ENCODE measurements at regions not wholly inside any gene's neighbourhood (a gene's known extent, or its start where the extent isn't known, plus 50 kb on each side); places are given as distances from the start of the nearest gene placed in this dataset.

- BruUV-seq (replicated peaks): no TSS peak
- intact Hi-C loops (cut with micrococcal nuclease): no loop called here
These were observed 119.4 kb upstream of the HS6ST1 start for GRCh38 chr2:128438091-128438490.

GRCh38 chr2:128438586-128438985 lies 119.9 kb upstream of the HS6ST1 start:
- Histone ChIP-seq H3K27me3 (ENCODE audit: low read length) (peaks cover 6% of the 10 kb centered on the region), H3K9ac (ENCODE audit: low read length) (no peak overlapping the region), H3K36me3 (ENCODE audit: low read depth, low read length) (no peaks in the 10 kb centered on the region), H3K9me3 (ENCODE audit: low read length) (no peaks in the 10 kb centered on the region), H3K79me2 (ENCODE audit: low read length) (no peaks in the 10 kb centered on the region), H3K9me2 (replicated peaks; ENCODE audit: low read length) (no peaks in the 10 kb centered on the region), H2AFZ (ENCODE audit: low read length) (no peak overlapping the region), H3K4me3 (ENCODE audit: low read length) (no peak overlapping the region), H3K4me2 (ENCODE audit: low read length) (no peak overlapping the region), H3F3A (ENCODE audit: low read length, unreplicated experiment) (no peaks in the 10 kb centered on the region), H4K20me1 (ENCODE audit: low read length) (no peaks in the 10 kb centered on the region), H3K4me1 (ENCODE audit: insufficient read depth, low read length) (no peaks in the 10 kb centered on the region), H3K27ac (ENCODE audit: low read length) (no peak overlapping the region)
- DNase-seq (no peak), ATAC-seq (no peak)
- ChIA-PET POLR2A (ENCODE audit: unreplicated experiment) (no interaction called here), CTCF (no interaction called here)
- TF ChIP-seq EZH2phosphoT487 (IDR thresholded peaks at IDR 0.05; ENCODE audit: borderline replicate concordance, low read length) (no peak), CTCF (conservative IDR thresholded peaks at IDR 0.05; ENCODE audit: low read depth, low read length) (no peak)
- intact Hi-C loops (cut with micrococcal nuclease): no loop called here
- BruUV-seq (replicated peaks): no TSS peak

More at GRCh38 chr2:128438091-128438490, 119.4 kb upstream of the HS6ST1 start:
- TF ChIP-seq EZH2phosphoT487 (IDR thresholded peaks at IDR 0.05; ENCODE audit: borderline replicate concordance, low read length) (no peak), EZH2 (IDR thresholded peaks at IDR 0.05; ENCODE audit: low read length, unreplicated experiment) (no peak), CTCF (conservative IDR thresholded peaks at IDR 0.05; ENCODE audit: low read depth, low read length) (no peak)
- DNase-seq (no peak), ATAC-seq (no peak)
- H3K9me2 ChIP-seq (replicated peaks; ENCODE audit: low read length): no peaks in the 10 kb centered on the region
- ChIA-PET POLR2A (ENCODE audit: unreplicated experiment) (no interaction called here), CTCF (no interaction called here)
- no peak overlapping the region for H3K9ac ChIP-seq (ENCODE audit: low read length)
- peaks cover 5% of the 10 kb centered on the region for H3K27me3 ChIP-seq (ENCODE audit: low read length)
- no peak overlapping the region for H3K4me3 ChIP-seq (ENCODE audit: low read length)
- no peak overlapping the region for H2AFZ ChIP-seq (ENCODE audit: low read length)
- no peaks in the 10 kb centered on the region for H4K20me1 ChIP-seq (ENCODE audit: low read length)
- H3K4me2 ChIP-seq (ENCODE audit: low read length): no peak overlapping the region
- no peaks in the 10 kb centered on the region for H3K36me3 ChIP-seq (ENCODE audit: low read depth, low read length)
- H3K4me1 ChIP-seq (ENCODE audit: insufficient read depth, low read length): no peaks in the 10 kb centered on the region
- H3K9me3 ChIP-seq (ENCODE audit: low read length): no peaks in the 10 kb centered on the region
- H3K79me2 ChIP-seq (ENCODE audit: low read length): no peaks in the 10 kb centered on the region
- no peak overlapping the region for H3K27ac ChIP-seq (ENCODE audit: low read length)
- H3F3A ChIP-seq (ENCODE audit: low read length, unreplicated experiment): no peaks in the 10 kb centered on the region

DNA sequence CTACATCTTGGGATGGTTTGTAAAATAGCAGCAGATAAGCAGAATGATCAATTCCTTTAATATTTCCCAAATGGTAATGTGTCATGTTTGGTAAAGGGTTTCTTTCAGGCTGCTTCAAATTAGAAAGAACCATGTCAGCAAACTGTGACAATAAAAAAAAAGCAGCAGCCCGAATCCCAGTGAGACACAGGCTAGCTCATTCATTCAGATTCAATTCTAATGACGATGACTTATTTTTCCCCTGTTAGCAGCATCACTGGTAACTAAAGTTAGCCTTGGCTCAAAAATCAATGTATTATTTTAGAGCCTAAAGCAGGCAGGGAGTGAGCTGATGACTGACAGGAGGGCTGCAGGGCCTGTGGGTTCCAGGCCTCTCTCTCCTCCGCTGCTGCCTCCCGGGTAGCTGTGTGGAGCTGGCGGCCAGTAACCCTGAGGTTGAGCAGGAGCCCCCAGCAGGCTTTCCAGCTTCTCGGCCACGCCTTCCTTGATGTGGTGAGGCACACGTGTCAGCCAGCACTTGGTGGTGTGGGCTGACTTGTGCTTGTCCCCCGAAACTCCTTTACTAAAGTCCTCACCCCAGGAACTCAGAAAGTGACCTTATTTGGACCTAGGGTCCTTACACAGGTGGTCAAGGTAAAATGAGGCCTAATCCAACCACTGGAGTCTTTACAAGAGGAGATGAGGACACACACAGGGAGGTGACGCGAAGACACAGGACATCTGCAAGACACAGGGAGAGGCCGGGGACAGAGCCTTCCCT lies 120.5 kb upstream of the HS6ST1 start:
- Histone ChIP-seq H3K9me2 (replicated peaks; ENCODE audit: low read length) (no peaks in the 10 kb centered on the region), H4K20me1 (ENCODE audit: low read length) (no peaks in the 10 kb centered on the region), H3K9ac (ENCODE audit: low read length) (no peak overlapping the region), H3K4me1 (ENCODE audit: insufficient read depth, low read length) (no peaks in the 10 kb centered on the region), H3K9me3 (ENCODE audit: low read length) (no peaks in the 10 kb centered on the region), H2AFZ (ENCODE audit: low read length) (no peak overlapping the region), H3K27ac (ENCODE audit: low read length) (no peak overlapping the region), H3K79me2 (ENCODE audit: low read length) (no peaks in the 10 kb centered on the region), H3F3A (ENCODE audit: low read length, unreplicated experiment) (no peaks in the 10 kb centered on the region), H3K27me3 (ENCODE audit: low read length) (peaks cover 6% of the 10 kb centered on the region), H3K4me3 (ENCODE audit: low read length) (no peak overlapping the region), H3K36me3 (ENCODE audit: low read depth, low read length) (no peaks in the 10 kb centered on the region), H3K4me2 (ENCODE audit: low read length) (no peak overlapping the region)
- CTCF ChIA-PET: no interaction called here
- no peak for TF ChIP-seq CTCF (conservative IDR thresholded peaks at IDR 0.05; ENCODE audit: low read depth, low read length)
- no peak for TF ChIP-seq EZH2phosphoT487 (IDR thresholded peaks at IDR 0.05; ENCODE audit: borderline replicate concordance, low read length)
- TF ChIP-seq EZH2 (IDR thresholded peaks at IDR 0.05; ENCODE audit: low read length, unreplicated experiment): no peak
- POLR2A ChIA-PET (ENCODE audit: unreplicated experiment): no interaction called here
- ATAC-seq (no peak), DNase-seq (no peak)
- no TSS peak for BruUV-seq (replicated peaks)
- intact Hi-C loops (cut with micrococcal nuclease): no loop called here
